ENCODE measurements at regions not wholly inside any gene's neighbourhood (a gene's known extent, or its start where the extent isn't known, plus 50 kb on each side); places are given as distances from the start of the nearest gene placed in this dataset.

- no peak for DNase-seq
These were observed 290.8 kb upstream of the SLCO3A1 start for GRCh38 chr15:91562698-91563097.

DNA sequence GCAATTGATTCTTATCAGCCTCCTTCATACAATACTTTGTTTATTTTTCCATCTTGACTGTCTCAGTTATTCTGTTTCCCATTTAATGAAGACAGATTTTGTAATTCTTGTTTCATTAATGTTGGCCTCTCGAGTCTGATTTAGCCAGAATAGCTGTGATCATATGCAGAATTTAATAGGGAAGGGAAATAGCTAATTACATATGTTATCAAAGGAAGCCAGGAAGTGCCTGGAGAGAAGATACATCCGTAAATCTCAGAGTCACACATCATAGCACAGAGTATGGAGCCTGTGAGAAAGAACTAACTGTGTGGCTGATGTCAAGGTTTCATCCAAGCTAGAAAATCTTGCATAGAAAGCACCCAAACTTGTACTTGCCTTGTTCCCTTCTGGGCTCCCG, 288.9 kb upstream of the SLCO3A1 start:
- DNase-seq = no peak

DNA sequence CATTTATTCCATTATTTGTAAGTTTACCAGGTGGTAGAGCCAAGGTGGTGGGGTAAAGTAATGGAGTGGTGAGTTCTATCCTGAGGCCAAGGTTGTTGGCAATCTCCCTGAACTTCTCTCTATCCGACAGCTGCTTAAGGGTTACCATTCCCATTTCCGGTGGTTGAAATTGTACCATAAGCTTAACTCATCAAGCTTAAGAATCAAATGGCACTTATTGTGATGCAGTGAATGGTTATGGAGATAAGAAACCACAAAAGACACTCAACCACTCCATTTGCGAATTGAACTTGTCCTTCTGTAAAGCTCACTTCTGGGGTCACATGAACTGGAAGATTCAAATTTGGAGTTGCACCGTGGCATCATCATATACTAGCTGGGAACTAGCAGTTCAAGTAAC, 287.4 kb upstream of the SLCO3A1 start:
- no peak for DNase-seq

DNA sequence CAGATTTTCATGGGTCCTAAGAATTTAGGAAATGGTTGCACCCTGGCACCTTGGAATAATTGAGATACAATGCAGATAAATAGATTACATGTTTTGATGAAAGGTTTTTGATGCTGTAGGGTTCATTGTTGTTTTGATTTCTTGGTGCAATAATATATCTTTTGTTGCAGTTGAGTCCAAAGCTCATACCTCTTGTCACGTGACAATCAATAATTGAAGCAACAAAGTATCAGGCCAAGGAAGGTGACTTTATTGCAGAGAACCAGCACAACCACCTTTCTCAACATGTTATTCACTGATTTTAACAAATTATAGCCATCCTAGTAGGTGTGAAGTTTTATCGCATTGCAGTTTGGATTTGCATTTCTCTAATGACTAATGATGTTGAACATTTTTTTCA, 285.5 kb upstream of the SLCO3A1 start:
- DNase-seq = no peak

DNA sequence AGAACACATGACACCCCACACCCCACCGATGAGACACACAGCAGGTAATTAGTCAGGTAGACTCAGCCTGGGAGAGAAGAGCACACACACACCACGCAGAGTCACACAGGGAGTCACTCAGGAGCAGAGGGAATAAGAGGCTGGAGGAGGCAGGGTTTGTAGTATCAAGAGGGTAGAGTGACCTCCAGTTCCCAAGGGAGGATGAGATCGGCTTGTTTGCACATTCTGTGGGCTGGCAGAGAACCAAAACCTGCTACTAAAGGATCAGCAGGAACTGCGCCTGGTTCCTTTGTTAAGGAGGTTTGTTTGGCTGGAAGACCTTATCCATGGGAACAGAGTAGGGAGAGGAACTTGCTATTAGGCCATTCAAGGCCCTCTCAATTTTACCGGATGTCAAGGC, 281.4 kb upstream of the SLCO3A1 start:
- DNase-seq = no peak

DNA sequence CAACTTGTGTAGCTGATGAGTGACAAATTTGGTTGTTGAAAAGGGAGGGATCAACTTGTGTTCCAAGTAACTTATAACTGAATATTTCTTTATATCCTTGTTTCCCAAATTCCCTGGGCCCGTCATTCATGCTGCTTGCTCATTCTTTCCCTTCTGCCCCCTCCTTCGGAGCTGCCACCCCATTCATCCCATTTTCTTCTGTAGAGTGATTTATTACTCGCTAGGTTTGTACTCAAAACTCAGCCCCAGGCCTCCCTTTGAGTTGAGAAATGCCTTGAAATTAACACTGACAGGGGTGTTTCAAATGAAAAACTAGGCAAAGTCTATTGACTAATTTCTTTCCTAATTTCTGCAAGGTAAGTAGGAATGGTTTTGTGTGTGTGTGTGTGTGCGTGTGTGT, 277.4 kb upstream of the SLCO3A1 start:
- no peak for DNase-seq

DNA sequence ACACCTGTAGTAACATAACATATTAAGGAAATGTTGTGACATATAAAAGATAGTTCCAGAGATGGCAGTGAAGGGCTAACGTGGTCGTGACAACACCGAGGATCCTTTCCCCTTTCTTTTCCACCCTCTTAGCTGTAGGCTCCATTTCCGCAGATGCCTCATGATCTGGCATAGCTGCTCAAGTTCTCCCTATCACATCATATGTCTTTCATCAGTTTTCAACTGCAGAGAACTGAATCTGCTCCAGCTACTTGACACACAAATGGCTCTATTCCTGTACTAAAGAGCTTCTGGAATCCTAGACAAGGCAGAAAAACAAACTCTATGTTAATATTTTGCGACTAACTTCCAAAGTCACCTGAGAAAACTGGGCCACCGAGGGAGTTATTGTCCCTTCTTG, 275.0 kb upstream of the SLCO3A1 start:
- DNase-seq = no peak

DNA sequence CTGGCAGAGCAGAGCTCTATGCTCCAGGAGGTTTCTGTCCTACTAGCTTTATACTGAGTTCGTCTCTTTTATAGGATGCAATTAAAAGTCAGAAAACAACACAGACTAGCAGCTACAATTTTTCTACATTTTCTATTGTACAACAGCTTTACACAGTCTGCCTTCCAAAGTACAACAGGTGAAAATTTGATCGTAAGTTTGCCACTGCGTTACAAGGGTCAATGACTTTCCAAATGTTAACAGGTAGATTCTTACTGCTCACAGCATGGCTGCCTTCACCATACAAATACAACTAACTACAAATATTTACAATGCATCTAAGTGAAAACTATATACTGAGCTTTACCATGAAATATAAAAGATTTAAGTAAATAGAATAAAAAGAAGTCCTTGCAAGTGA, 268.6 kb upstream of the SLCO3A1 start:
- no peak for DNase-seq

DNA sequence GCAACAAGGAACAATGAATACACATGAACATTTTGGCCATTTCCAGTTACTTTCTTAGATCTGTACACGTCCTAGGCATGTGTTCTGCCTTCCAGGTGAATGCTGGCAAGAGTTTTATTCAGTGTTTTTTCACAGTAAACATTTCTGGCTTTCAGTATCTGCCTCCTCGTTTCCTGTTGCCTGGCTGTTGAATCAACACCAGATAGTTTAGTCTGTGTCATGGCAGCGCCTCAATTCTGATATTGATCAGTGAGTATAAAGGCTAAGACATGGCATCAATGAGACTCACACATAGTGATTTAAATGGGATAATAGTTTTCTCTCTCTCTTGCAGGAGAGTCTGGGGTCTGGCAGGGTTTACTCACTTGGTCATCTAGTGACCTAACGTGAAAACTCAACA, 266.9 kb upstream of the SLCO3A1 start:
- no peak for DNase-seq

GRCh38 chr15:91589360-91589759, 264.1 kb upstream of the SLCO3A1 start:
- peak in 2 of 6 experiments; percentile 0 to 17 for DNase-seq

- no peak for DNase-seq
These were observed 260.9 kb upstream of the SLCO3A1 start for GRCh38 chr15:91592567-91592966.

GRCh38 chr15:91593067-91593466, 260.4 kb upstream of the SLCO3A1 start:
- no peak for DNase-seq

- DNase-seq = no peak
These were observed 259.9 kb upstream of the SLCO3A1 start for GRCh38 chr15:91593653-91594052.

- no peak for DNase-seq
These were observed 254.2 kb upstream of the SLCO3A1 start for GRCh38 chr15:91599261-91599660.

GRCh38 chr15:91603384-91604080, 250.0 kb upstream of the SLCO3A1 start:
- no peak for DNase-seq

DNA sequence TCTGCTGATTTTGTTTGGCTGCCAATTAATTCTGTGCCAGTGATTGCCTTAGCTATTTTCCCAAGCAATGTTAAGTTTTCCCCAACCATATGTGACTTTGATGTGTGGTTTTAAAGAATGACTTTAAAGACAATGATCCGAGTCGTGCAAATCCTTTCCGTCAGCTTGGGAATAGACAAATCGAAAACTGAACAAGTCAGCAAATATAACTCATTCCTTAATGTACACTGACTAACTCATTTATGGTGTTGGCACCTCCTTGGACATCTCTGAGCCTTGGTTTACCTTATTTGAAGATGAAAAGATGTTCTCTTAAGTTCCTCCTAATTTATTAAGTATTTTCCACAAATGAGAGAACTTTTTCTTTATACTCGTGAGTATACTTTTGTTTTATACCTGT, 249.4 kb upstream of the SLCO3A1 start:
- no peak for DNase-seq

DNA sequence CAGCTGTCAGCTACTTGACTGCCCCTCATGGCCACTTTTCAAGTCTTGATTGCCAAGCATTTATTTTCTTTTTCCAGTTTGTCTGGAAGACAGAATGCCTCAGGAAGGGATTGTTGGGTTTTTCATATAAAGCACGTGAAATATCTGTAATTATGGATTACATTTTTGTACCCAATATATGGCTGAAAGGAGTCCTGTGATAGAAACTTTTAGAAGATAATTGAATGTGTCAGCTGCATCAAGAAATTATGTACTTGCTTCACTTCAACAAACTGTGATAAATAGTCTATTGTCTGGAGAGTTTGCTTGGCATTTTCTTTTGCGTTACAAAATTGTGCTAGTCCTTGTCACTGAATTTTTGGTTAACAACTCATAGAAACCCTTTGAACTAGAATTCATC, 247.9 kb upstream of the SLCO3A1 start:
- DNase-seq = no peak

DNA sequence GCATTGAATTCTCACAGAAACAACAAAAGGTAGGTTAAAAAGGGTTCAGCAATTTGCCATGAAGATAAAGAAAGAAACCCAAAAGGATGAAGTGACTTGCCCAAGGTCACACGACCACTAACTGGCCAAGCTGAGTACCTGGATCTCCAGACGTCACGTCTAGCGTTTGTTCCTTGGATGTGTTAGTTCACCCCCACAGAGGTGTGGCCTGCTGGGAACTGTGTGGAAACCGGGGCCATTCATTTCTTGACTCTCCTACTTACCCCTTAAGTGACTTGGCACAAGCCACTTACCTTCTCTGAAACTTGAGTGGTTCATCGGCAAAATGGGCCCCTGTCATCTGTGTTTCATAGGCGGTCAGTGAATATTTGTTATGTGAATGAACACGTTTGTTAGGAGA, 244.3 kb upstream of the SLCO3A1 start:
- no peak for DNase-seq

DNA sequence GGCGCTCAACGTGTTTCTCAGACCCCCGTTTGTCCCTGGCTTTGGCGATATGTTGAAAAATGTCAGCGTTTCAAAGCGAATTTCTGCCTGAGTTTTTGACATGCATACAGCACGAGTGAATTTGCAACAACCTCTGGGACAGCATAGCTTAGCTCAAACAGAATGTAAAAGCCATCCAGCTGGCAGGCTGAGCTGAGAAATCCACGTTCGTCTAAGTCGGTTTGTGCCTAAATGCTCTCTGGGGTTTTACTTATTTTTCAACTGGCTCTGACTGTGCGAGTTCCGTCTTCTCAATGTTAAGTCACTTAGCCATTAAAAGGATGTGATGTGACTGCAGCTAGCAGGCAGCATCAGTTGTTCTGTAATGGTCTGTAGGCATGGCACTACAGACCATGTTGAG, 243.5 kb upstream of the SLCO3A1 start:
- DNase-seq = no peak

GRCh38 chr15:91611561-91612323, 241.8 kb upstream of the SLCO3A1 start:
- no peak for DNase-seq

GRCh38 chr15:91620229-91620628, 233.3 kb upstream of the SLCO3A1 start:
- no peak for DNase-seq

DNA sequence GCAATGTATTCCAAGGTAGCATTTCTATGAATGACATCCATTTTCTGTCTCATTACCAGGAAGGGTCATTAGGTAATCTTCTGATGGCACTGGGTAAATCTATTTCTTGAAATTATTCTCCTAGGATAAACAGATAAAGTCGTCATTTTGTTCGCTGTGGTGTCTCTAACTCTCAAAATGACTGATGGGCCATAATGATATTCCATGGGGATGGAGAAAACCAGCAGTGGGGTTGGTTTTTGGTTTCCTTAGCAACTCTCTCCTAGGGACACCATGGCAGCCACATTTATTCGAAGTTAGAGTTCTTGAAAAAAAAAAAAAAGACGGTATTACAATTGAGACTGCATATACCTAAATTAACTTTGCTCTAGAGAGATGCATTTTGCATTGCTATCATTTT, 231.3 kb upstream of the SLCO3A1 start:
- no peak for DNase-seq

- no peak for DNase-seq
These were observed 230.7 kb upstream of the SLCO3A1 start for GRCh38 chr15:91622711-91623342.

GRCh38 chr15:91624353-91624968, 229.0 kb upstream of the SLCO3A1 start:
- no peak for DNase-seq
